ENCODE measurements at regions not wholly inside any gene's neighbourhood (a gene's known extent, or its start where the extent isn't known, plus 50 kb on each side); places are given as distances from the start of the nearest gene placed in this dataset.

- H3K4me3 ChIP-seq (ENCODE audit: low read length, poor library complexity, severe bottlenecking), result no peak overlapping the region
- no peaks in the 10 kb centered on the region for H3K79me2 ChIP-seq (ENCODE audit: insufficient read depth, low read length)
- no peak overlapping the region for H3K9ac ChIP-seq (ENCODE audit: low read depth, low read length, poor library complexity, severe bottlenecking)
- no peak overlapping the region for H3K4me2 ChIP-seq (ENCODE audit: low read depth, low read length, poor library complexity, severe bottlenecking)
- no peaks in the 10 kb centered on the region for H3K9me2 ChIP-seq (replicated peaks; ENCODE audit: low read depth, low read length)
- no peaks in the 10 kb centered on the region for H3F3A ChIP-seq (ENCODE audit: low read depth)
- H3K27me3 ChIP-seq (ENCODE audit: insufficient read depth, low read length, poor library complexity, severe bottlenecking), result no peaks in the 10 kb centered on the region
- no peak overlapping the region for H2AFZ ChIP-seq (ENCODE audit: low read length)
- H3K9me3 ChIP-seq (ENCODE audit: insufficient read depth, low read depth, low read length), result no peaks in the 10 kb centered on the region
- H3K4me1 ChIP-seq (ENCODE audit: insufficient read depth, low read length, poor library complexity, severe bottlenecking), result no peaks in the 10 kb centered on the region
- H4K20me1 ChIP-seq (ENCODE audit: insufficient read depth, low read length, poor library complexity, severe bottlenecking), result no peaks in the 10 kb centered on the region
- H3K36me3 ChIP-seq (ENCODE audit: insufficient read depth, low read length), result no peaks in the 10 kb centered on the region
- TF ChIP-seq EZH2phosphoT487 (IDR thresholded peaks at IDR 0.05; ENCODE audit: borderline replicate concordance), result no peak
- no peak for TF ChIP-seq CTCF (conservative IDR thresholded peaks at IDR 0.05; ENCODE audit: low read length)
Observed at GRCh38 chr9:81416476-81417298, 272.7 kb downstream of the TLE1 start.

GRCh38 chr9:81414836-81415235 lies 274.5 kb downstream of the TLE1 start:
- H3K4me3 ChIP-seq (ENCODE audit: low read length, poor library complexity, severe bottlenecking), result no peak overlapping the region
- no peaks in the 10 kb centered on the region for H3K9me3 ChIP-seq (ENCODE audit: insufficient read depth, low read depth, low read length)
- no peaks in the 10 kb centered on the region for H3K36me3 ChIP-seq (ENCODE audit: insufficient read depth, low read length)
- no peaks in the 10 kb centered on the region for H3K79me2 ChIP-seq (ENCODE audit: insufficient read depth, low read length)
- H3K27me3 ChIP-seq (ENCODE audit: insufficient read depth, low read length, poor library complexity, severe bottlenecking), result no peaks in the 10 kb centered on the region
- no peak overlapping the region for H2AFZ ChIP-seq (ENCODE audit: low read length)
- no peaks in the 10 kb centered on the region for H3F3A ChIP-seq (ENCODE audit: low read depth)
- H4K20me1 ChIP-seq (ENCODE audit: insufficient read depth, low read length, poor library complexity, severe bottlenecking), result no peaks in the 10 kb centered on the region
- TF ChIP-seq CTCF (conservative IDR thresholded peaks at IDR 0.05; ENCODE audit: low read length) (no peak), EZH2phosphoT487 (IDR thresholded peaks at IDR 0.05; ENCODE audit: borderline replicate concordance) (no peak)
- no peak overlapping the region for H3K4me2 ChIP-seq (ENCODE audit: low read depth, low read length, poor library complexity, severe bottlenecking)
- no peak overlapping the region for H3K9ac ChIP-seq (ENCODE audit: low read depth, low read length, poor library complexity, severe bottlenecking)
- H3K4me1 ChIP-seq (ENCODE audit: insufficient read depth, low read length, poor library complexity, severe bottlenecking), result no peaks in the 10 kb centered on the region
- H3K9me2 ChIP-seq (replicated peaks; ENCODE audit: low read depth, low read length), result no peaks in the 10 kb centered on the region

GRCh38 chr9:81411961-81412360 lies 277.4 kb downstream of the TLE1 start:
- no peak overlapping the region for H3K4me2 ChIP-seq (ENCODE audit: low read depth, low read length, poor library complexity, severe bottlenecking)
- no peaks in the 10 kb centered on the region for H3F3A ChIP-seq (ENCODE audit: low read depth)
- no peak overlapping the region for H3K4me3 ChIP-seq (ENCODE audit: low read length, poor library complexity, severe bottlenecking)
- H3K9me2 ChIP-seq (replicated peaks; ENCODE audit: low read depth, low read length), result no peaks in the 10 kb centered on the region
- no peaks in the 10 kb centered on the region for H3K9me3 ChIP-seq (ENCODE audit: insufficient read depth, low read depth, low read length)
- H2AFZ ChIP-seq (ENCODE audit: low read length), result no peak overlapping the region
- H3K36me3 ChIP-seq (ENCODE audit: insufficient read depth, low read length), result no peaks in the 10 kb centered on the region
- H3K9ac ChIP-seq (ENCODE audit: low read depth, low read length, poor library complexity, severe bottlenecking), result no peak overlapping the region
- TF ChIP-seq CTCF (conservative IDR thresholded peaks at IDR 0.05; ENCODE audit: low read length) (no peak), EZH2phosphoT487 (IDR thresholded peaks at IDR 0.05; ENCODE audit: borderline replicate concordance) (no peak)
- H4K20me1 ChIP-seq (ENCODE audit: insufficient read depth, low read length, poor library complexity, severe bottlenecking), result no peaks in the 10 kb centered on the region
- H3K27me3 ChIP-seq (ENCODE audit: insufficient read depth, low read length, poor library complexity, severe bottlenecking), result no peaks in the 10 kb centered on the region
- H3K79me2 ChIP-seq (ENCODE audit: insufficient read depth, low read length), result no peaks in the 10 kb centered on the region
- H3K4me1 ChIP-seq (ENCODE audit: insufficient read depth, low read length, poor library complexity, severe bottlenecking), result no peaks in the 10 kb centered on the region

All from Loucy (cell line).